Activated T-cell treated with anti-CD3 and anti-CD28 coated beads, Interleukin-2, amount 50 U/mL, for 72 hours (primary cell): ENCODE measurements at regions not wholly inside any gene's neighbourhood (a gene's known extent, or its start where the extent isn't known, plus 50 kb on each side); places are given as distances from the start of the nearest gene placed in this dataset.

ENCODE experiments used
- ATAC-seq, 2 donors: fragments of 150-1000 bp; cut with Tn5 transposase; replicated peaks in 1 of 2; 2 replicates each; pipeline ENCODE4 v1.10.0; 2021; ENCODE audit warnings: moderate library complexity in 2 of 2, mild to moderate bottlenecking in 1 of 2
- DNase-seq, 2 donors: peaks; one replicate each; pipeline ENCODE4 v3.0.0; 2021 to 2022; ENCODE audit warnings: mixed read lengths in 1 of 2
- H3K27ac Mint-ChIP-seq: one replicate; pipeline ENCODE4 v1.8.0; 2022; ENCODE audit warnings: mild to moderate bottlenecking, moderate library complexity, mixed read lengths
- H3K27me3 Mint-ChIP-seq: one replicate; pipeline ENCODE4 v1.8.0; 2022; ENCODE audit warnings: low read depth, mixed read lengths
- H3K36me3 Mint-ChIP-seq, 2 donors: one replicate each; pipeline ENCODE4 v1.8.0; 2022; ENCODE audit warnings: mixed read lengths in 2 of 2, mild to moderate bottlenecking in 1 of 2; ENCODE audit not compliant: insufficient read depth in 2 of 2
- H3K4me1 Mint-ChIP-seq: one replicate; pipeline ENCODE4 v1.8.0; 2022; ENCODE audit warnings: low read depth, mixed read lengths
- H3K4me3 Mint-ChIP-seq, 2 donors: one replicate each; pipeline ENCODE4 v1.8.0; 2022; ENCODE audit warnings: mild to moderate bottlenecking in 2 of 2, mixed read lengths in 2 of 2, moderate library complexity in 2 of 2
- H3K9me3 Mint-ChIP-seq, 2 donors: one replicate each; pipeline ENCODE4 v1.8.0; 2022; ENCODE audit warnings: mixed read lengths in 2 of 2

- Mint-ChIP-seq H3K36me3 (no peaks in the 10 kb centered on the region), H3K27me3 (no peaks in the 10 kb centered on the region), H3K9me3 (peaks cover 0 to 4% of the 10 kb centered on the region in 2 donors), H3K27ac (no peak overlapping the region), H3K4me3 (no peak overlapping the region), H3K4me1 (no peaks in the 10 kb centered on the region)
- DNase-seq: no peak
- ATAC-seq: no peak
Measured at GRCh38 chr1:88394958-88395357, 289.1 kb upstream of the PKN2 start.

- H3K4me1 Mint-ChIP-seq: no peaks in the 10 kb centered on the region
- no peak overlapping the region for H3K4me3 Mint-ChIP-seq
- no peak for DNase-seq
- no peaks in the 10 kb centered on the region for H3K36me3 Mint-ChIP-seq
- H3K9me3 Mint-ChIP-seq: peaks cover 0 to 4% of the 10 kb centered on the region in 2 donors
- H3K27ac Mint-ChIP-seq: no peak overlapping the region
- no peak for ATAC-seq
- H3K27me3 Mint-ChIP-seq: no peaks in the 10 kb centered on the region
Measured at GRCh38 chr1:88398338-88398737, 285.7 kb upstream of the PKN2 start.

GRCh38 chr1:88399690-88400089 lies 284.4 kb upstream of the PKN2 start:
- no peaks in the 10 kb centered on the region for H3K27me3 Mint-ChIP-seq
- H3K36me3 Mint-ChIP-seq: no peaks in the 10 kb centered on the region
- H3K4me3 Mint-ChIP-seq: no peak overlapping the region
- no peak overlapping the region for H3K27ac Mint-ChIP-seq
- ATAC-seq: no peak
- no peak for DNase-seq
- no peaks in the 10 kb centered on the region for H3K4me1 Mint-ChIP-seq
- H3K9me3 Mint-ChIP-seq: no peaks in the 10 kb centered on the region

GRCh38 chr1:88401313-88401712 lies 282.8 kb upstream of the PKN2 start:
- ATAC-seq (peak in 1 of 2 donors; percentile 41), DNase-seq (no peak)
- H3K27me3 Mint-ChIP-seq: no peaks in the 10 kb centered on the region
- H3K27ac Mint-ChIP-seq: no peak overlapping the region
- no peaks in the 10 kb centered on the region for H3K9me3 Mint-ChIP-seq
- no peak overlapping the region for H3K4me3 Mint-ChIP-seq
- H3K4me1 Mint-ChIP-seq: no peaks in the 10 kb centered on the region
- no peaks in the 10 kb centered on the region for H3K36me3 Mint-ChIP-seq

- H3K4me1 Mint-ChIP-seq: no peaks in the 10 kb centered on the region
- H3K9me3 Mint-ChIP-seq: peaks cover 0 to 5% of the 10 kb centered on the region in 2 donors
- no peaks in the 10 kb centered on the region for H3K27me3 Mint-ChIP-seq
- H3K4me3 Mint-ChIP-seq: no peak overlapping the region
- H3K27ac Mint-ChIP-seq: no peak overlapping the region
- ATAC-seq (no peak), DNase-seq (no peak)
- H3K36me3 Mint-ChIP-seq: no peaks in the 10 kb centered on the region
Measured at GRCh38 chr1:88404582-88404981, 279.5 kb upstream of the PKN2 start.

- no peak for ATAC-seq
- Mint-ChIP-seq H3K9me3 (peaks cover 0 to 5% of the 10 kb centered on the region in 2 donors), H3K4me1 (no peaks in the 10 kb centered on the region), H3K36me3 (no peaks in the 10 kb centered on the region), H3K27ac (no peak overlapping the region), H3K27me3 (no peaks in the 10 kb centered on the region), H3K4me3 (no peak overlapping the region)
- no peak for DNase-seq
Measured at GRCh38 chr1:88407248-88407647, 276.8 kb upstream of the PKN2 start.

- ATAC-seq: no peak
- Mint-ChIP-seq H3K9me3 (peaks cover 7 to 11% of the 10 kb centered on the region in 2 donors), H3K27ac (no peak overlapping the region), H3K36me3 (no peaks in the 10 kb centered on the region), H3K4me3 (no peak overlapping the region), H3K4me1 (no peaks in the 10 kb centered on the region), H3K27me3 (no peaks in the 10 kb centered on the region)
- DNase-seq: no peak
Measured at GRCh38 chr1:88421997-88422396, 262.1 kb upstream of the PKN2 start.

- peaks cover 3 to 21% of the 10 kb centered on the region in 2 donors for H3K9me3 Mint-ChIP-seq
- no peak for ATAC-seq
- H3K4me3 Mint-ChIP-seq: no peak overlapping the region
- no peaks in the 10 kb centered on the region for H3K36me3 Mint-ChIP-seq
- H3K4me1 Mint-ChIP-seq: no peaks in the 10 kb centered on the region
- H3K27ac Mint-ChIP-seq: no peak overlapping the region
- H3K27me3 Mint-ChIP-seq: no peaks in the 10 kb centered on the region
- no peak for DNase-seq
Measured at GRCh38 chr1:88433556-88433955, 250.5 kb upstream of the PKN2 start.

- Mint-ChIP-seq H3K27me3 (no peaks in the 10 kb centered on the region), H3K9me3 (peaks cover 3 to 21% of the 10 kb centered on the region in 2 donors), H3K4me3 (no peak overlapping the region), H3K4me1 (no peaks in the 10 kb centered on the region), H3K27ac (no peak overlapping the region), H3K36me3 (no peaks in the 10 kb centered on the region)
- no peak for ATAC-seq
- no peak for DNase-seq
Measured at GRCh38 chr1:88434836-88435235, 249.2 kb upstream of the PKN2 start.

GRCh38 chr1:88441022-88441421 lies 243.1 kb upstream of the PKN2 start:
- DNase-seq: no peak
- Mint-ChIP-seq H3K4me1 (no peaks in the 10 kb centered on the region), H3K36me3 (no peaks in the 10 kb centered on the region), H3K4me3 (no peak overlapping the region), H3K27ac (no peak overlapping the region), H3K27me3 (no peaks in the 10 kb centered on the region), H3K9me3 (peaks cover 4 to 14% of the 10 kb centered on the region in 2 donors)
- no peak for ATAC-seq

- Mint-ChIP-seq H3K27me3 (peaks cover 5% of the 10 kb centered on the region), H3K4me1 (no peaks in the 10 kb centered on the region), H3K27ac (no peak overlapping the region), H3K9me3 (peaks cover 0 to 3% of the 10 kb centered on the region in 2 donors), H3K36me3 (no peaks in the 10 kb centered on the region), H3K4me3 (no peak overlapping the region)
- no peak for DNase-seq
- ATAC-seq: no peak
Measured at GRCh38 chr1:88451856-88452255, 232.2 kb upstream of the PKN2 start.

GRCh38 chr1:88453295-88453694 lies 230.8 kb upstream of the PKN2 start:
- Mint-ChIP-seq H3K27me3 (peaks cover 5% of the 10 kb centered on the region), H3K4me3 (no peak overlapping the region), H3K9me3 (peaks cover 0 to 3% of the 10 kb centered on the region in 2 donors), H3K27ac (no peak overlapping the region), H3K4me1 (no peaks in the 10 kb centered on the region), H3K36me3 (no peaks in the 10 kb centered on the region)
- ATAC-seq: no peak
- no peak for DNase-seq

- peaks cover 5% of the 10 kb centered on the region for H3K27me3 Mint-ChIP-seq
- H3K27ac Mint-ChIP-seq: no peak overlapping the region
- no peak overlapping the region for H3K4me3 Mint-ChIP-seq
- no peaks in the 10 kb centered on the region for H3K4me1 Mint-ChIP-seq
- H3K36me3 Mint-ChIP-seq: no peaks in the 10 kb centered on the region
- H3K9me3 Mint-ChIP-seq: no peaks in the 10 kb centered on the region
- ATAC-seq (no peak), DNase-seq (no peak)
Measured at GRCh38 chr1:88454781-88455180, 229.3 kb upstream of the PKN2 start.

GRCh38 chr1:88455621-88456256 lies 228.3 kb upstream of the PKN2 start:
- no peak overlapping the region for H3K27ac Mint-ChIP-seq
- H3K4me1 Mint-ChIP-seq: no peaks in the 10 kb centered on the region
- ATAC-seq (no peak), DNase-seq (no peak)
- no peaks in the 10 kb centered on the region for H3K9me3 Mint-ChIP-seq
- no peaks in the 10 kb centered on the region for H3K36me3 Mint-ChIP-seq
- peaks cover 5% of the 10 kb centered on the region for H3K27me3 Mint-ChIP-seq
- no peak overlapping the region for H3K4me3 Mint-ChIP-seq
